ENCODE measurements at regions not wholly inside any gene's neighbourhood (a gene's known extent, or its start where the extent isn't known, plus 50 kb on each side); places are given as distances from the start of the nearest gene placed in this dataset.

DNA sequence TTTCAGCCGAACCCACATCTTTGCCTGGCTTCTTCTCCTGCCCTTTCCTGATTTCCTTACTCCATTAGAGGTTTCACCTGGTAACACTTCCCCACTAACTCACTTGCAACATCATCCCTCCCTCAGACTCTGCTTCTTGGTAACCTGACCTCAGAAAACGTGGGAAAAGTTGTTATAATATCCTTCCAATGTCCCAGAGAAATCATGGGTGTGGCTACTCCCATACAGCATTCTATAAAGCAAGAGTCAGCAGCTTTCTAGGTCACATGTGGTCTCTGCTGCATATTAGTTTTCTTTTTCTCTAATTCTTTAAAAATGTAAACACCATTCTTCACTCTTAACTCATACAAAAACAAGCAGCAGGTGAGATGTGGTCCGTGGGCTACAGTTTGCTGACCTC, 283.1 kb upstream of the MAOA start:
- no peaks in the 10 kb centered on the region for H3K4me1 ChIP-seq (ENCODE audit: control insufficient read depth in 4 of 4, insufficient read depth in 4 of 4, low read length in 3 of 4)
- H3K36me3 ChIP-seq (ENCODE audit: control insufficient read depth in 4 of 4, insufficient read depth in 3 of 4, low read depth in 1 of 4, low read length in 3 of 4): no peaks in the 10 kb centered on the region
- WGBS: 55% methylated on average over 3 of the region's 3 CpGs
- no peak for TF ChIP-seq RAD21 (IDR thresholded peaks at IDR 0.05)
- TF ChIP-seq JUND (IDR thresholded peaks at IDR 0.05): no peak
- no peak for TF ChIP-seq EGR1 (IDR thresholded peaks at IDR 0.05; ENCODE audit: low read depth in 2 of 2)
- TF ChIP-seq, protein P1, sequence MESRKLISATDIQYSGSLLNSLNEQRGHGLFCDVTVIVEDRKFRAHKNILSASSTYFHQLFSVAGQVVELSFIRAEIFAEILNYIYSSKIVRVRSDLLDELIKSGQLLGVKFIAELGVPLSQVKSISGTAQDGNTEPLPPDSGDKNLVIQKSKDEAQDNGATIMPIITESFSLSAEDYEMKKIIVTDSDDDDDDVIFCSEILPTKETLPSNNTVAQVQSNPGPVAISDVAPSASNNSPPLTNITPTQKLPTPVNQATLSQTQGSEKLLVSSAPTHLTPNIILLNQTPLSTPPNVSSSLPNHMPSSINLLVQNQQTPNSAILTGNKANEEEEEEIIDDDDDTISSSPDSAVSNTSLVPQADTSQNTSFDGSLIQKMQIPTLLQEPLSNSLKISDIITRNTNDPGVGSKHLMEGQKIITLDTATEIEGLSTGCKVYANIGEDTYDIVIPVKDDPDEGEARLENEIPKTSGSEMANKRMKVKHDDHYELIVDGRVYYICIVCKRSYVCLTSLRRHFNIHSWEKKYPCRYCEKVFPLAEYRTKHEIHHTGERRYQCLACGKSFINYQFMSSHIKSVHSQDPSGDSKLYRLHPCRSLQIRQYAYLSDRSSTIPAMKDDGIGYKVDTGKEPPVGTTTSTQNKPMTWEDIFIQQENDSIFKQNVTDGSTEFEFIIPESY (IDR thresholded peaks at IDR 0.05): no peak
- TF ChIP-seq, protein P2, sequence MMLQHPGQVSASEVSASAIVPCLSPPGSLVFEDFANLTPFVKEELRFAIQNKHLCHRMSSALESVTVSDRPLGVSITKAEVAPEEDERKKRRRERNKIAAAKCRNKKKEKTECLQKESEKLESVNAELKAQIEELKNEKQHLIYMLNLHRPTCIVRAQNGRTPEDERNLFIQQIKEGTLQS (IDR thresholded peaks at IDR 0.05): no peak
- TF ChIP-seq NR2F2 (IDR thresholded peaks at IDR 0.05): no peak
- TF ChIP-seq, protein P3, sequence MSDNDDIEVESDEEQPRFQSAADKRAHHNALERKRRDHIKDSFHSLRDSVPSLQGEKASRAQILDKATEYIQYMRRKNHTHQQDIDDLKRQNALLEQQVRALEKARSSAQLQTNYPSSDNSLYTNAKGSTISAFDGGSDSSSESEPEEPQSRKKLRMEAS (IDR thresholded peaks at IDR 0.05): no peak
- no peak for TF ChIP-seq RXRA (IDR thresholded peaks at IDR 0.05)
- no peak for TF ChIP-seq HNF4A (conservative IDR thresholded peaks at IDR 0.05)
- no peak for TF ChIP-seq FOXA1 (IDR thresholded peaks at IDR 0.05)
- TF ChIP-seq, protein P4, sequence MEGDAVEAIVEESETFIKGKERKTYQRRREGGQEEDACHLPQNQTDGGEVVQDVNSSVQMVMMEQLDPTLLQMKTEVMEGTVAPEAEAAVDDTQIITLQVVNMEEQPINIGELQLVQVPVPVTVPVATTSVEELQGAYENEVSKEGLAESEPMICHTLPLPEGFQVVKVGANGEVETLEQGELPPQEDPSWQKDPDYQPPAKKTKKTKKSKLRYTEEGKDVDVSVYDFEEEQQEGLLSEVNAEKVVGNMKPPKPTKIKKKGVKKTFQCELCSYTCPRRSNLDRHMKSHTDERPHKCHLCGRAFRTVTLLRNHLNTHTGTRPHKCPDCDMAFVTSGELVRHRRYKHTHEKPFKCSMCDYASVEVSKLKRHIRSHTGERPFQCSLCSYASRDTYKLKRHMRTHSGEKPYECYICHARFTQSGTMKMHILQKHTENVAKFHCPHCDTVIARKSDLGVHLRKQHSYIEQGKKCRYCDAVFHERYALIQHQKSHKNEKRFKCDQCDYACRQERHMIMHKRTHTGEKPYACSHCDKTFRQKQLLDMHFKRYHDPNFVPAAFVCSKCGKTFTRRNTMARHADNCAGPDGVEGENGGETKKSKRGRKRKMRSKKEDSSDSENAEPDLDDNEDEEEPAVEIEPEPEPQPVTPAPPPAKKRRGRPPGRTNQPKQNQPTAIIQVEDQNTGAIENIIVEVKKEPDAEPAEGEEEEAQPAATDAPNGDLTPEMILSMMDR (IDR thresholded peaks at IDR 0.05; ENCODE audit: low read depth, low read length, missing input control): no peak
- TF ChIP-seq FOXA2 (IDR thresholded peaks at IDR 0.05): no peak
- TF ChIP-seq SP1 (IDR thresholded peaks at IDR 0.05): no peak
- H3K27me3 ChIP-seq (ENCODE audit: control insufficient read depth in 4 of 4, insufficient read depth in 4 of 4, low read length in 3 of 4): no peaks in the 10 kb centered on the region
- DNase-seq (ENCODE audit: low spot score): no peak
- H3K9me3 ChIP-seq (ENCODE audit: control insufficient read depth in 4 of 4, low read length in 3 of 4): peaks cover 0 to 5% (median 2%) of the 10 kb centered on the region in 4 donors
- H3K4me3 ChIP-seq (ENCODE audit: low read depth in 1 of 3, low read length in 3 of 3): no peak overlapping the region
- H3K9ac ChIP-seq (ENCODE audit: low read depth in 1 of 2, low read length in 2 of 2): no peak overlapping the region
- no peak overlapping the region for H3K27ac ChIP-seq (ENCODE audit: low read depth in 1 of 2, low read length in 2 of 2)

DNA sequence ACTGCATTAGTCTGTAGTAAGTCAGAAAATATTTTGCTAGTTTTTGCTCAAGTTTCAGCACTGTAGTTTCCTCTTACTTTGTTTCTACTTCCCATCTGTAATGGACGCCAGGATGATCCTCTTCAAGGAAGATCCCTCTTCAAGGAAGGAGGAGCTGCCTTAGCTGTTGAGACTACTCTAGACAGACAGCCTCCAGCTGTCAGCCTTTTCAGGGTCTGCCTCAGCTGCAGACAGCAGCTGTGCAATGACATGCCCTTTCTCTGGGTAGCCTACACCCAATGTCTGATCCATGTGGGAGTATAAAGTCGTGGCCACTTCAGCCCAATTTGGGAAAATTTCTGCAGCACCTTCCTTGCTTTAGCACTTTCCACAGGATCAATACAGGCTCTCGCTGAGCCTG, 281.0 kb upstream of the MAOA start:
- Histone ChIP-seq H3K27ac (ENCODE audit: low read depth in 1 of 2, low read length in 2 of 2) (no peak overlapping the region), H3K4me3 (ENCODE audit: low read depth in 1 of 3, low read length in 3 of 3) (no peak overlapping the region), H3K4me1 (ENCODE audit: control insufficient read depth in 4 of 4, insufficient read depth in 4 of 4, low read length in 3 of 4) (no peaks in the 10 kb centered on the region), H3K9ac (ENCODE audit: low read depth in 1 of 2, low read length in 2 of 2) (no peak overlapping the region), H3K27me3 (ENCODE audit: control insufficient read depth in 4 of 4, insufficient read depth in 4 of 4, low read length in 3 of 4) (no peaks in the 10 kb centered on the region), H3K36me3 (ENCODE audit: control insufficient read depth in 4 of 4, insufficient read depth in 3 of 4, low read depth in 1 of 4, low read length in 3 of 4) (no peaks in the 10 kb centered on the region), H3K9me3 (ENCODE audit: control insufficient read depth in 4 of 4, low read length in 3 of 4) (peaks cover 0 to 5% (median 2%) of the 10 kb centered on the region in 4 donors)
- 74% methylated on average over 3 of the region's 3 CpGs for WGBS
- TF ChIP-seq, protein P1 (IDR thresholded peaks at IDR 0.05): no peak
- TF ChIP-seq RXRA (IDR thresholded peaks at IDR 0.05) (no peak), SP1 (IDR thresholded peaks at IDR 0.05) (no peak), FOXA1 (IDR thresholded peaks at IDR 0.05) (no peak), TAF1 (conservative IDR thresholded peaks at IDR 0.05) (no peak)
- TF ChIP-seq, protein P4 (IDR thresholded peaks at IDR 0.05; ENCODE audit: low read depth, low read length, missing input control): no peak
- DNase-seq (ENCODE audit: low spot score): no peak

Data from liver (tissue), 8 donors.